Colonic mucosa (tissue), 4 donors: ENCODE measurements at regions not wholly inside any gene's neighbourhood (a gene's known extent, or its start where the extent isn't known, plus 50 kb on each side); places are given as distances from the start of the nearest gene placed in this dataset.

Source experiments
- DNase-seq: peaks from one replicate; pipeline ENCODE4 v3.0.0-alpha.2; 2020
- H3K27ac ChIP-seq: fragments of 200-600 bp; one replicate; pipeline ENCODE4 v1.8.0; 2021
- H3K27me3 ChIP-seq: fragments of 200-600 bp; one replicate; pipeline ENCODE4 v1.8.0; 2021
- H3K36me3 ChIP-seq: fragments of 200-600 bp; one replicate; pipeline ENCODE4 v1.8.0; 2021
- H3K4me1 ChIP-seq: fragments of 200-600 bp; one replicate; pipeline ENCODE4 v1.8.0; 2021; ENCODE audit warnings: mild to moderate bottlenecking
- H3K4me3 ChIP-seq: fragments of 200-600 bp; one replicate; pipeline ENCODE4 v1.8.0; 2021
- H3K9ac ChIP-seq, 2 donors: one replicate each; pipeline ENCODE4 v1.7.0; 2013; ENCODE audit warnings: control low read depth in 2 of 2, low read depth in 2 of 2, low read length in 2 of 2
- H3K9me3 ChIP-seq: fragments of 200-600 bp; one replicate; pipeline ENCODE4 v1.8.0; 2021
- CTCF ChIP-seq: fragments of 200-600 bp; IDR thresholded peaks from one replicate; pipeline ENCODE4 v1.8.0; 2022; ENCODE audit warnings: antibody characterized with exemption, mild to moderate bottlenecking
- intact Hi-C: fragments of 100-400 bp; cut with DNase I; formaldehyde crosslinking; loops from one replicate; pipeline ENCODE4 v1.14.1; 2022
- donor health status: healthy.
- donor health status: DM: no; HTN: no; CAD: no.
- donor health status: DM: no; HTN: no; CAD: no.

- no peaks in the 10 kb centered on the region for H3K36me3 ChIP-seq
- no peak for DNase-seq
- no peak overlapping the region for H3K4me3 ChIP-seq
- no peak overlapping the region for H3K9ac ChIP-seq
- H3K27me3 ChIP-seq, result no peaks in the 10 kb centered on the region
- H3K27ac ChIP-seq, result no peak overlapping the region
- no peaks in the 10 kb centered on the region for H3K9me3 ChIP-seq
- H3K4me1 ChIP-seq, result no peaks in the 10 kb centered on the region
- intact Hi-C loops, result loop anchor here (10.0 kb wide), 1 partner anchor 198 kb away; no protein-coding TSS in a partner anchor
- no peak for TF ChIP-seq CTCF
Measured at GRCh38 chr4:71932941-71933340, 98.9 kb upstream of the NPFFR2 start.

GRCh38 chr4:71938776-71939175 is 93.0 kb upstream of the NPFFR2 start:
- Histone ChIP-seq H3K4me3 (no peak overlapping the region), H3K9ac (no peak overlapping the region), H3K36me3 (no peaks in the 10 kb centered on the region), H3K27ac (no peak overlapping the region), H3K9me3 (no peaks in the 10 kb centered on the region), H3K27me3 (no peaks in the 10 kb centered on the region), H3K4me1 (no peaks in the 10 kb centered on the region)
- no peak for TF ChIP-seq CTCF
- intact Hi-C loops, result loop anchor here (10.0 kb wide), 1 partner anchor 204 kb away; no protein-coding TSS in a partner anchor
- no peak for DNase-seq

- H3K27ac ChIP-seq, result no peak overlapping the region
- intact Hi-C loops, result no loop called here
- H3K9me3 ChIP-seq, result no peaks in the 10 kb centered on the region
- no peak overlapping the region for H3K4me3 ChIP-seq
- H3K4me1 ChIP-seq, result no peaks in the 10 kb centered on the region
- H3K9ac ChIP-seq, result no peak overlapping the region
- no peak for TF ChIP-seq CTCF
- no peaks in the 10 kb centered on the region for H3K36me3 ChIP-seq
- peak; percentile 19 for DNase-seq
- no peaks in the 10 kb centered on the region for H3K27me3 ChIP-seq
Measured at GRCh38 chr4:71941001-71941400, 90.8 kb upstream of the NPFFR2 start.

- no peak overlapping the region for H3K4me3 ChIP-seq
- DNase-seq, result no peak
- H3K9ac ChIP-seq, result no peak overlapping the region
- no peaks in the 10 kb centered on the region for H3K4me1 ChIP-seq
- TF ChIP-seq CTCF, result no peak
- H3K9me3 ChIP-seq, result no peaks in the 10 kb centered on the region
- H3K27me3 ChIP-seq, result no peaks in the 10 kb centered on the region
- no peak overlapping the region for H3K27ac ChIP-seq
- intact Hi-C loops, result no loop called here
- no peaks in the 10 kb centered on the region for H3K36me3 ChIP-seq
Measured at GRCh38 chr4:71944956-71945355, 86.8 kb upstream of the NPFFR2 start.

- Histone ChIP-seq H3K4me3 (no peak overlapping the region), H3K36me3 (no peaks in the 10 kb centered on the region), H3K27ac (no peak overlapping the region), H3K27me3 (no peaks in the 10 kb centered on the region), H3K9me3 (no peaks in the 10 kb centered on the region), H3K9ac (no peak overlapping the region), H3K4me1 (no peaks in the 10 kb centered on the region)
- no peak for DNase-seq
- intact Hi-C loops, result no loop called here
- no peak for TF ChIP-seq CTCF
Measured at GRCh38 chr4:71945791-71946190, 86.0 kb upstream of the NPFFR2 start.

- DNase-seq, result no peak
- no peaks in the 10 kb centered on the region for H3K9me3 ChIP-seq
- no peaks in the 10 kb centered on the region for H3K27me3 ChIP-seq
- no peak for TF ChIP-seq CTCF
- H3K27ac ChIP-seq, result no peak overlapping the region
- H3K4me3 ChIP-seq, result no peak overlapping the region
- H3K4me1 ChIP-seq, result no peaks in the 10 kb centered on the region
- H3K9ac ChIP-seq, result no peak overlapping the region
- intact Hi-C loops, result no loop called here
- H3K36me3 ChIP-seq, result no peaks in the 10 kb centered on the region
Measured at GRCh38 chr4:71958978-71959377, 72.8 kb upstream of the NPFFR2 start.
